ENCODE measurements at regions not wholly inside any gene's neighbourhood (a gene's known extent, or its start where the extent isn't known, plus 50 kb on each side); places are given as distances from the start of the nearest gene placed in this dataset.

DNA sequence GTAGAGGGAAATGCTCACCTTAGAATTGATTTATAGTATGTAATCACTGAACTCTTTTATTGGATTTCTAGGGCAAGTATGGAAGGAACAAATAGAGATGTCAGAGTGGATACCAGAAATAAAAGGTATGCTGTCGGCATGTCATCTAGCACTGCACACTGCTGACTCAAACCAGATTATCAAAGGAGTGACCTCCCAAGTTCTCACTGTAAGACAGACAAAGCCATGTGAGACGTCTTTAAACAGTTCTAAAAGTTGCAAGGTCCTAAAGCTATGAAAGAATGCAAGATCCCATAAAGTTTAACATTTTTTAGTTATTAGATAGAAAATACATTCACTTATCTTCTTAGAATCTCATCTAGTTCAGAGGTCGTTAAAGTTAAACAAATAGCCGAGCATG, 70.0 kb upstream of the CPM start:
- H3K4me3 ChIP-seq (ENCODE audit: low read depth, low read length), result no peak overlapping the region
- no peaks in the 10 kb centered on the region for H3K9me3 ChIP-seq
- H3K36me3 ChIP-seq, result no peaks in the 10 kb centered on the region
- H3K27me3 ChIP-seq, result peaks cover 5% of the 10 kb centered on the region; the same call in 1 of the 2 replicates
- no peak for DNase-seq
- TF ChIP-seq, protein P1, sequence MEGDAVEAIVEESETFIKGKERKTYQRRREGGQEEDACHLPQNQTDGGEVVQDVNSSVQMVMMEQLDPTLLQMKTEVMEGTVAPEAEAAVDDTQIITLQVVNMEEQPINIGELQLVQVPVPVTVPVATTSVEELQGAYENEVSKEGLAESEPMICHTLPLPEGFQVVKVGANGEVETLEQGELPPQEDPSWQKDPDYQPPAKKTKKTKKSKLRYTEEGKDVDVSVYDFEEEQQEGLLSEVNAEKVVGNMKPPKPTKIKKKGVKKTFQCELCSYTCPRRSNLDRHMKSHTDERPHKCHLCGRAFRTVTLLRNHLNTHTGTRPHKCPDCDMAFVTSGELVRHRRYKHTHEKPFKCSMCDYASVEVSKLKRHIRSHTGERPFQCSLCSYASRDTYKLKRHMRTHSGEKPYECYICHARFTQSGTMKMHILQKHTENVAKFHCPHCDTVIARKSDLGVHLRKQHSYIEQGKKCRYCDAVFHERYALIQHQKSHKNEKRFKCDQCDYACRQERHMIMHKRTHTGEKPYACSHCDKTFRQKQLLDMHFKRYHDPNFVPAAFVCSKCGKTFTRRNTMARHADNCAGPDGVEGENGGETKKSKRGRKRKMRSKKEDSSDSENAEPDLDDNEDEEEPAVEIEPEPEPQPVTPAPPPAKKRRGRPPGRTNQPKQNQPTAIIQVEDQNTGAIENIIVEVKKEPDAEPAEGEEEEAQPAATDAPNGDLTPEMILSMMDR (IDR thresholded peaks at IDR 0.05; ENCODE audit: low read depth, low read length), result no peak
- no peaks in the 10 kb centered on the region for H3K4me1 ChIP-seq

- Histone ChIP-seq H3K4me1 (no peaks in the 10 kb centered on the region), H3K9me3 (no peaks in the 10 kb centered on the region)
Measured at GRCh38 chr12:69003991-69004390, 71.0 kb upstream of the CPM start.

DNA sequence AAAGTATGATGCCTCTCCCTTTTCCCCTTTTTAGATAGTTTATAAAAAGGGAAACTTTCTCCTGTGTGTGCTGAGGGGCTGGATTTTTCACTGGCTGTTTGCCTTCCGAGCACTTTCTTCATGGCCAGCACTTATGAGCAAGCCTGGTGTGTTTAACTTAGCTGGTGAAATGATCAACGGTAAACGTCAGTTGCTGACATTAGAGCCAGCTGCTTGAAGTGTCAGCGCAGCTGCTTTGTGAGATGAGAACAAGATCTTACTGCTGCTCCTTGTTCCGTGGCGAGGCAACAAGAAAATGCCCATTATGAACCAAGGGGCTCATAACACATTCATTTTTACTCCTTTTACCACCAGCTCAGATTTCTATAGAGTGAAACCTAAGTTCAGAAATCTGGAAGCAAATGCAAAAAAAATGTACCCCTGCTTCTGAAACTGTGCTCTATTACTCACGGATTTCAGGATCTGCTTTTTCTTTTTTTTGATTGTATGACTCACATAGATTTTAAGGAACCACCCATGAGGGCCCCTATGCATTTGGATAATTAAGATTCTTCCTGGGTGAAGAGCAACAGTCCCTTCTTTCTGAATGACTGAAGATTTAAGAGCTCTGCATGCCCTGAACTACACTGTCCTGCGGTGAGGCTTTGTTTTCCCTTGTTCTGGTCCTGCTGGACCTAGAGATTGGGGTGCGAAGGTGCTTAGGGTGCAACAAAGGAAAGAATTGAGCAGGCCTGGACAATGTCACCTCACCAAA, 74.3 kb upstream of the CPM start:
- Histone ChIP-seq H3K9me3 (no peaks in the 10 kb centered on the region), H3K4me1 (no peaks in the 10 kb centered on the region), H3K27me3 (peaks cover 5% of the 10 kb centered on the region; the same call in 1 of the 2 replicates), H3K36me3 (no peaks in the 10 kb centered on the region), H3K4me3 (ENCODE audit: low read depth, low read length) (no peak overlapping the region)
- DNase-seq, result no peak
- TF ChIP-seq, protein P1 (IDR thresholded peaks at IDR 0.05; ENCODE audit: low read depth, low read length), result no peak

More at GRCh38 chr12:69003991-69004390, 71.0 kb upstream of the CPM start:
- DNase-seq, result no peak
- Histone ChIP-seq H3K36me3 (no peaks in the 10 kb centered on the region), H3K27me3 (peaks cover 5% of the 10 kb centered on the region; the same call in 1 of the 2 replicates), H3K4me3 (ENCODE audit: low read depth, low read length) (no peak overlapping the region)
- TF ChIP-seq, protein P1 (IDR thresholded peaks at IDR 0.05; ENCODE audit: low read depth, low read length), result no peak

GRCh38 chr12:69007855-69008351, 74.9 kb upstream of the CPM start:
- H3K4me1 ChIP-seq, result no peaks in the 10 kb centered on the region
- no peaks in the 10 kb centered on the region for H3K9me3 ChIP-seq
- H3K27me3 ChIP-seq, result peaks cover 5% of the 10 kb centered on the region; the same call in 1 of the 2 replicates
- H3K36me3 ChIP-seq, result no peaks in the 10 kb centered on the region
- DNase-seq, result no peak
- no peak overlapping the region for H3K4me3 ChIP-seq (ENCODE audit: low read depth, low read length)
- TF ChIP-seq, protein P1 (IDR thresholded peaks at IDR 0.05; ENCODE audit: low read depth, low read length), result no peak

- H3K9me3 ChIP-seq, result no peaks in the 10 kb centered on the region
- H3K27me3 ChIP-seq, result peaks cover 5% of the 10 kb centered on the region; the same call in 1 of the 2 replicates
- no peaks in the 10 kb centered on the region for H3K36me3 ChIP-seq
- no peak for DNase-seq
- no peak overlapping the region for H3K4me3 ChIP-seq (ENCODE audit: low read depth, low read length)
- TF ChIP-seq, protein P1 (IDR thresholded peaks at IDR 0.05; ENCODE audit: low read depth, low read length), result no peak
- H3K4me1 ChIP-seq, result no peaks in the 10 kb centered on the region
Measured at GRCh38 chr12:69008520-69008919, 75.5 kb upstream of the CPM start.

GRCh38 chr12:69014047-69014446, 81.1 kb upstream of the CPM start:
- H3K36me3 ChIP-seq, result no peaks in the 10 kb centered on the region
- no peaks in the 10 kb centered on the region for H3K9me3 ChIP-seq
- DNase-seq, result no peak
- no peaks in the 10 kb centered on the region for H3K4me1 ChIP-seq
- H3K27me3 ChIP-seq, result 0 out of 2 replicates have a peak, but pooled peaks cover 2% of the 10 kb centered on the region
- no peak overlapping the region for H3K4me3 ChIP-seq (ENCODE audit: low read depth, low read length)
- TF ChIP-seq, protein P1 (IDR thresholded peaks at IDR 0.05; ENCODE audit: low read depth, low read length), result no peak
